Sigmoid colon (tissue), 4 donors: ENCODE measurements at regions not wholly inside any gene's neighbourhood (a gene's known extent, or its start where the extent isn't known, plus 50 kb on each side); places are given as distances from the start of the nearest gene placed in this dataset.

Source experiments
- POLR2A ChIP-seq, 2 donors: fragments of 450-650 bp; IDR thresholded peaks; one replicate each; pipeline ENCODE4 v1.6.1; 2016; ENCODE audit warnings: antibody characterized with exemption in 2 of 2, mild to moderate bottlenecking in 2 of 2, moderate library complexity in 2 of 2
- POLR2AphosphoS5 ChIP-seq, 4 donors: sonication (generic); formaldehyde crosslinking; IDR thresholded peaks; one replicate each; pipeline ENCODE4 v1.6.1; 2017; ENCODE audit warnings: antibody characterized with exemption in 4 of 4
- TF ChIP-seq, protein P1 (sequence below), 4 experiments: fragments of 450-650 bp in 3 of 4; fragments of 200-600 bp in 1 of 4; IDR thresholded peaks; one replicate each; pipeline ENCODE4 v1.5.1; 2016 to 2019; ENCODE audit warnings: antibody characterized with exemption in 4 of 4, mild to moderate bottlenecking in 3 of 4, moderate library complexity in 2 of 4

DNA sequence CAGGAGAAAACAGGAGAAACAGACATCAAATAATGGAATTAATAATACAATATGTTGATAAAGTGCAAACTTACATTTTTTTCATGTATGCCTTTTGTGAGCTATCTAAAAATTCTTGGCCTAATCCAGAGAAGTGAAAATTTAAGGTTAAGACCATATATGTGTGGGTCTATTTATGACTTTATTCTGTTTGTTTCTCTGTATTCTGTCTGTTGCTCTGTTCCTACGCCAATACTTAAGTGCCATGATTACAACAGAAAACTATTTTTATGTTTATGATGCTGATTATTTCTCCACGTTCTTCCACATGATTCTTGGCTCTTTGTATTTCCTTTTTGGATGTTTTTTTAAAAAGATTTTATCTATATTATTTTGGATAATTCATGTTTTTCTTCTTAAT lies 109.6 kb upstream of the MAP3K4 start:
- TF ChIP-seq, protein P1, sequence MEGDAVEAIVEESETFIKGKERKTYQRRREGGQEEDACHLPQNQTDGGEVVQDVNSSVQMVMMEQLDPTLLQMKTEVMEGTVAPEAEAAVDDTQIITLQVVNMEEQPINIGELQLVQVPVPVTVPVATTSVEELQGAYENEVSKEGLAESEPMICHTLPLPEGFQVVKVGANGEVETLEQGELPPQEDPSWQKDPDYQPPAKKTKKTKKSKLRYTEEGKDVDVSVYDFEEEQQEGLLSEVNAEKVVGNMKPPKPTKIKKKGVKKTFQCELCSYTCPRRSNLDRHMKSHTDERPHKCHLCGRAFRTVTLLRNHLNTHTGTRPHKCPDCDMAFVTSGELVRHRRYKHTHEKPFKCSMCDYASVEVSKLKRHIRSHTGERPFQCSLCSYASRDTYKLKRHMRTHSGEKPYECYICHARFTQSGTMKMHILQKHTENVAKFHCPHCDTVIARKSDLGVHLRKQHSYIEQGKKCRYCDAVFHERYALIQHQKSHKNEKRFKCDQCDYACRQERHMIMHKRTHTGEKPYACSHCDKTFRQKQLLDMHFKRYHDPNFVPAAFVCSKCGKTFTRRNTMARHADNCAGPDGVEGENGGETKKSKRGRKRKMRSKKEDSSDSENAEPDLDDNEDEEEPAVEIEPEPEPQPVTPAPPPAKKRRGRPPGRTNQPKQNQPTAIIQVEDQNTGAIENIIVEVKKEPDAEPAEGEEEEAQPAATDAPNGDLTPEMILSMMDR (IDR thresholded peaks at IDR 0.05) = no peak
- TF ChIP-seq POLR2A (IDR thresholded peaks at IDR 0.05) = no peak
- TF ChIP-seq POLR2AphosphoS5 (IDR thresholded peaks at IDR 0.05) = no peak
